Stomach (tissue), 4 donors: ENCODE measurements at regions not wholly inside any gene's neighbourhood (a gene's known extent, or its start where the extent isn't known, plus 50 kb on each side); places are given as distances from the start of the nearest gene placed in this dataset.

Experiments used
- POLR2A ChIP-seq, 4 donors: fragments of 450-650 bp; IDR thresholded peaks; one replicate each; pipeline ENCODE4 v1.6.1; 2016; ENCODE audit warnings: antibody characterized with exemption in 4 of 4, control low read depth in 2 of 4, mild to moderate bottlenecking in 1 of 4, moderate library complexity in 1 of 4
- TF ChIP-seq, protein P1 (sequence below), 7 experiments: fragments of 450-650 bp in 4 of 7; fragments of 200-600 bp in 3 of 7; sonication (generic) in 3 of 7; IDR thresholded peaks; one replicate each; pipeline ENCODE4 v1.5.1; 2016 to 2019; ENCODE audit warnings: antibody characterized with exemption in 7 of 7, control low read depth in 2 of 7, mild to moderate bottlenecking in 1 of 7

- TF ChIP-seq, protein P1, sequence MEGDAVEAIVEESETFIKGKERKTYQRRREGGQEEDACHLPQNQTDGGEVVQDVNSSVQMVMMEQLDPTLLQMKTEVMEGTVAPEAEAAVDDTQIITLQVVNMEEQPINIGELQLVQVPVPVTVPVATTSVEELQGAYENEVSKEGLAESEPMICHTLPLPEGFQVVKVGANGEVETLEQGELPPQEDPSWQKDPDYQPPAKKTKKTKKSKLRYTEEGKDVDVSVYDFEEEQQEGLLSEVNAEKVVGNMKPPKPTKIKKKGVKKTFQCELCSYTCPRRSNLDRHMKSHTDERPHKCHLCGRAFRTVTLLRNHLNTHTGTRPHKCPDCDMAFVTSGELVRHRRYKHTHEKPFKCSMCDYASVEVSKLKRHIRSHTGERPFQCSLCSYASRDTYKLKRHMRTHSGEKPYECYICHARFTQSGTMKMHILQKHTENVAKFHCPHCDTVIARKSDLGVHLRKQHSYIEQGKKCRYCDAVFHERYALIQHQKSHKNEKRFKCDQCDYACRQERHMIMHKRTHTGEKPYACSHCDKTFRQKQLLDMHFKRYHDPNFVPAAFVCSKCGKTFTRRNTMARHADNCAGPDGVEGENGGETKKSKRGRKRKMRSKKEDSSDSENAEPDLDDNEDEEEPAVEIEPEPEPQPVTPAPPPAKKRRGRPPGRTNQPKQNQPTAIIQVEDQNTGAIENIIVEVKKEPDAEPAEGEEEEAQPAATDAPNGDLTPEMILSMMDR (IDR thresholded peaks at IDR 0.05), result no peak
- no peak for TF ChIP-seq POLR2A (IDR thresholded peaks at IDR 0.05)
Observed at GRCh38 chr5:167442922-167443321, 848.5 kb upstream of the WWC1 start.
